Gastroesophageal sphincter (tissue), 4 donors: ENCODE measurements at regions not wholly inside any gene's neighbourhood (a gene's known extent, or its start where the extent isn't known, plus 50 kb on each side); places are given as distances from the start of the nearest gene placed in this dataset.

Experiments
- ATAC-seq: fragments of 150-250 bp; one replicate; pipeline ENCODE4 v1.9.1; 2016; ENCODE audit warnings: mild to moderate bottlenecking, moderate library complexity
- H3K27ac ChIP-seq, 4 donors: fragments of 200-600 bp; sonication (generic) in 3 of 4; 1 replicate in 3 of 4; 2 replicates in 1 of 4; pipeline ENCODE4 v1.5.1; 2016 to 2019
- H3K27me3 ChIP-seq: fragments of 200-600 bp; sonication (generic); one replicate; pipeline ENCODE4 v1.5.1; 2019
- H3K36me3 ChIP-seq, 2 donors: fragments of 200-600 bp; sonication (generic); one replicate each; pipeline ENCODE4 v1.5.1; 2019; ENCODE audit warnings: control low read depth in 1 of 2
- H3K4me1 ChIP-seq, 3 donors: fragments of 200-600 bp; sonication (generic); 1 replicate in 2 of 3; 2 replicates in 1 of 3; pipeline ENCODE4 v1.5.1; 2016 to 2019; ENCODE audit warnings: control low read depth in 2 of 3
- H3K4me3 ChIP-seq, 2 donors: fragments of 200-600 bp; sonication (generic); one replicate each; pipeline ENCODE4 v1.5.1; 2019; ENCODE audit warnings: mild to moderate bottlenecking in 1 of 2, moderate library complexity in 1 of 2
- H3K9me3 ChIP-seq, 3 donors: fragments of 200-600 bp; sonication (generic); one replicate each; pipeline ENCODE4 v1.5.1; 2017 to 2019; ENCODE audit warnings: control low read depth in 2 of 3
- CTCF ChIP-seq, 4 experiments: fragments of 200-600 bp in 2 of 4; fragments of 450-650 bp in 2 of 4; sonication (generic) in 1 of 4; IDR thresholded peaks; one replicate each; pipeline ENCODE4 v1.5.1; 2017 to 2019; ENCODE audit warnings: antibody characterized with exemption in 4 of 4, mild to moderate bottlenecking in 2 of 4, moderate library complexity in 2 of 4
- EP300 ChIP-seq: sonication (generic); formaldehyde crosslinking; IDR thresholded peaks from one replicate; pipeline ENCODE4 v1.6.1; 2017; ENCODE audit warnings: antibody characterized with exemption, mild to moderate bottlenecking
- POLR2A ChIP-seq, 2 donors: fragments of 450-650 bp; IDR thresholded peaks; one replicate each; pipeline ENCODE4 v1.6.1; 2017; ENCODE audit warnings: antibody characterized with exemption in 2 of 2, mild to moderate bottlenecking in 2 of 2, moderate library complexity in 1 of 2
- POLR2AphosphoS5 ChIP-seq: sonication (generic); formaldehyde crosslinking; IDR thresholded peaks from one replicate; pipeline ENCODE4 v1.6.1; 2017; ENCODE audit warnings: antibody characterized with exemption
- WGBS, 2 donors: methylation state at CpG; one replicate each; pipeline ENCODE4 v1.1.5; 2018; ENCODE audit warnings: low coverage in 1 of 2; 5-methylcytosine and 5-hydroxymethylcytosine counted together

GRCh38 chr4:132660181-132660580 is 488.9 kb upstream of the PCDH10 start:
- Histone ChIP-seq H3K9me3 (peaks cover 0 to 5% (median 0%) of the 10 kb centered on the region in 3 donors), H3K4me3 (no peak overlapping the region), H3K27me3 (no peaks in the 10 kb centered on the region), H3K27ac (no peak overlapping the region), H3K4me1 (no peaks in the 10 kb centered on the region), H3K36me3 (no peaks in the 10 kb centered on the region)
- ATAC-seq: no peak
- TF ChIP-seq POLR2A (IDR thresholded peaks at IDR 0.05): no peak
- 8 to 19% methylated on average over 1 of the region's 1 CpG for WGBS, 2 donors

GRCh38 chr4:132662456-132662855 is 486.6 kb upstream of the PCDH10 start:
- H3K36me3 ChIP-seq: no peaks in the 10 kb centered on the region
- no peaks in the 10 kb centered on the region for H3K27me3 ChIP-seq
- 67 to 70% methylated on average over 1 of the region's 1 CpG for WGBS, 2 donors
- no peak overlapping the region for H3K27ac ChIP-seq
- no peak for TF ChIP-seq POLR2A (IDR thresholded peaks at IDR 0.05)
- no peak for TF ChIP-seq CTCF (IDR thresholded peaks at IDR 0.05)
- no peak for TF ChIP-seq EP300
- TF ChIP-seq POLR2AphosphoS5: no peak
- no peak overlapping the region for H3K4me3 ChIP-seq
- no peaks in the 10 kb centered on the region for H3K4me1 ChIP-seq
- ATAC-seq: no peak
- H3K9me3 ChIP-seq: peaks cover 0 to 5% (median 0%) of the 10 kb centered on the region in 3 donors

GRCh38 chr4:132669786-132670185 is 479.3 kb upstream of the PCDH10 start:
- no peak for ATAC-seq
- H3K9me3 ChIP-seq: no peaks in the 10 kb centered on the region
- H3K27ac ChIP-seq: no peak overlapping the region
- H3K27me3 ChIP-seq: no peaks in the 10 kb centered on the region
- TF ChIP-seq POLR2AphosphoS5 (no peak), EP300 (no peak), POLR2A (IDR thresholded peaks at IDR 0.05) (no peak), CTCF (IDR thresholded peaks at IDR 0.05) (no peak)
- H3K4me1 ChIP-seq: no peaks in the 10 kb centered on the region
- H3K4me3 ChIP-seq: no peak overlapping the region
- no peaks in the 10 kb centered on the region for H3K36me3 ChIP-seq
- WGBS, 2 donors: 0% methylated on average over 1 of the region's 1 CpG

- H3K9me3 ChIP-seq: no peaks in the 10 kb centered on the region
- TF ChIP-seq CTCF (IDR thresholded peaks at IDR 0.05) (no peak), POLR2AphosphoS5 (no peak), EP300 (no peak), POLR2A (IDR thresholded peaks at IDR 0.05) (no peak)
- WGBS, 2 donors: 61 to 75% methylated on average over 1 of the region's 1 CpG
- H3K4me1 ChIP-seq: no peaks in the 10 kb centered on the region
- H3K27ac ChIP-seq: no peak overlapping the region
- no peaks in the 10 kb centered on the region for H3K27me3 ChIP-seq
- no peak overlapping the region for H3K4me3 ChIP-seq
- no peak for ATAC-seq
- H3K36me3 ChIP-seq: no peaks in the 10 kb centered on the region
Observed at GRCh38 chr4:132670557-132670956, 478.5 kb upstream of the PCDH10 start.

- H3K4me1 ChIP-seq: no peaks in the 10 kb centered on the region
- H3K9me3 ChIP-seq: no peaks in the 10 kb centered on the region
- ATAC-seq: no peak
- H3K27me3 ChIP-seq: no peaks in the 10 kb centered on the region
- no peak overlapping the region for H3K27ac ChIP-seq
- no peak overlapping the region for H3K4me3 ChIP-seq
- H3K36me3 ChIP-seq: no peaks in the 10 kb centered on the region
- TF ChIP-seq POLR2AphosphoS5 (no peak), POLR2A (IDR thresholded peaks at IDR 0.05) (no peak), EP300 (no peak), CTCF (IDR thresholded peaks at IDR 0.05) (no peak)
Observed at GRCh38 chr4:132683957-132684356, 465.1 kb upstream of the PCDH10 start.

- Histone ChIP-seq H3K4me3 (no peak overlapping the region), H3K27ac (no peak overlapping the region), H3K36me3 (no peaks in the 10 kb centered on the region), H3K4me1 (no peaks in the 10 kb centered on the region), H3K9me3 (peaks cover 0 to 16% (median 0%) of the 10 kb centered on the region in 3 donors), H3K27me3 (no peaks in the 10 kb centered on the region)
- WGBS, 2 donors: 35 to 76% methylated on average over 2 of the region's 2 CpGs
- ATAC-seq: no peak
- TF ChIP-seq POLR2A (IDR thresholded peaks at IDR 0.05) (no peak), POLR2AphosphoS5 (no peak), EP300 (no peak), CTCF (IDR thresholded peaks at IDR 0.05) (no peak)
Observed at GRCh38 chr4:132691026-132691425, 458.1 kb upstream of the PCDH10 start.
